Lower lobe of right lung (tissue), 2 donors: ENCODE measurements at regions not wholly inside any gene's neighbourhood (a gene's known extent, or its start where the extent isn't known, plus 50 kb on each side); places are given as distances from the start of the nearest gene placed in this dataset.

Source experiments
- ATAC-seq, 2 donors: fragments of 200-7000 bp; cut with Tn5 transposase; one replicate each; pipeline ENCODE4 v1.9.1; 2020 to 2022; ENCODE audit warnings: mild to moderate bottlenecking in 2 of 2, moderate library complexity in 2 of 2
- DNase-seq: peaks from one replicate; pipeline ENCODE4 v3.0.0-alpha.2; 2020
- H3K27ac ChIP-seq: fragments of 200-600 bp; one replicate; pipeline ENCODE4 v1.8.0; 2022
- H3K27me3 ChIP-seq: fragments of 200-600 bp; one replicate; pipeline ENCODE4 v1.8.0; 2022; ENCODE audit warnings: low read depth
- H3K36me3 ChIP-seq: fragments of 200-600 bp; one replicate; pipeline ENCODE4 v1.8.0; 2022; ENCODE audit warnings: mild to moderate bottlenecking
- H3K4me1 ChIP-seq: fragments of 200-600 bp; one replicate; pipeline ENCODE4 v1.8.0; 2022
- H3K4me3 ChIP-seq: fragments of 200-600 bp; one replicate; pipeline ENCODE4 v1.8.0; 2022; ENCODE audit warnings: mild to moderate bottlenecking
- H3K9me3 ChIP-seq: fragments of 200-600 bp; one replicate; pipeline ENCODE4 v1.8.0; 2022
- CTCF ChIP-seq: fragments of 200-600 bp; IDR thresholded peaks from one replicate; pipeline ENCODE4 v1.8.0; 2022; ENCODE audit warnings: antibody characterized with exemption, mild to moderate bottlenecking
- intact Hi-C: fragments of 100-400 bp; cut with DNase I; formaldehyde crosslinking; loops from one replicate; pipeline ENCODE4 v1.11.0; 2022
- donor health status: DM: no; HTN: yes; CAD: no; lungs with severe emphysema.

DNA sequence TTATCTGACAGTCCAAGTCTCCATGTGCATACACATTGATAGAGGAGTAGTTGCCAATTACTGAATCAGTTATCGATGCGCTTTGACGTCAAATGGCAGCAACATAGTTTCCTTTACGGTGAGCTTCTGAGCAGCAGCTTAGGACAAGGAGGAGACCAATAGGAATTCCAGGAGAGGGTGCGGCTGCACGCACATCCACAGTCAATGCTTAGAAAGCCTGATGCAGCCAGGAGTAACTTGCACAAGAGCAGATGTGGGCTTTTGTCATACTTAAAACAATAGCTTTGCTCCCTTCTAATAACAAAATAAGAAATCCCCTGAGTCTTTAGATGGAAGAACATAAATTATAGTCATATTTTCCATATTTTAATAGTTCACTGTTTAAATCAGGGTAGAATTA lies 442.1 kb downstream of the BCKDHB start:
- intact Hi-C loops, result no loop called here
- Histone ChIP-seq H3K27ac (no peak overlapping the region), H3K36me3 (no peaks in the 10 kb centered on the region), H3K4me3 (no peak overlapping the region), H3K9me3 (no peaks in the 10 kb centered on the region), H3K27me3 (no peaks in the 10 kb centered on the region), H3K4me1 (no peaks in the 10 kb centered on the region)
- DNase-seq, result no peak
- ATAC-seq, result no peak
- TF ChIP-seq CTCF, result no peak

GRCh38 chr6:80547827-80548226 lies 441.4 kb downstream of the BCKDHB start:
- TF ChIP-seq CTCF, result no peak
- no peaks in the 10 kb centered on the region for H3K4me1 ChIP-seq
- intact Hi-C loops, result no loop called here
- H3K27ac ChIP-seq, result no peak overlapping the region
- H3K9me3 ChIP-seq, result no peaks in the 10 kb centered on the region
- H3K27me3 ChIP-seq, result no peaks in the 10 kb centered on the region
- no peak for ATAC-seq
- H3K4me3 ChIP-seq, result no peak overlapping the region
- no peak for DNase-seq
- H3K36me3 ChIP-seq, result no peaks in the 10 kb centered on the region

GRCh38 chr6:80544976-80545722 lies 438.7 kb downstream of the BCKDHB start:
- no peak overlapping the region for H3K27ac ChIP-seq
- no peaks in the 10 kb centered on the region for H3K27me3 ChIP-seq
- ATAC-seq, result no peak
- no peak overlapping the region for H3K4me3 ChIP-seq
- no peaks in the 10 kb centered on the region for H3K4me1 ChIP-seq
- TF ChIP-seq CTCF, result no peak
- intact Hi-C loops, result no loop called here
- DNase-seq, result no peak
- H3K36me3 ChIP-seq, result no peaks in the 10 kb centered on the region
- H3K9me3 ChIP-seq, result no peaks in the 10 kb centered on the region

DNA sequence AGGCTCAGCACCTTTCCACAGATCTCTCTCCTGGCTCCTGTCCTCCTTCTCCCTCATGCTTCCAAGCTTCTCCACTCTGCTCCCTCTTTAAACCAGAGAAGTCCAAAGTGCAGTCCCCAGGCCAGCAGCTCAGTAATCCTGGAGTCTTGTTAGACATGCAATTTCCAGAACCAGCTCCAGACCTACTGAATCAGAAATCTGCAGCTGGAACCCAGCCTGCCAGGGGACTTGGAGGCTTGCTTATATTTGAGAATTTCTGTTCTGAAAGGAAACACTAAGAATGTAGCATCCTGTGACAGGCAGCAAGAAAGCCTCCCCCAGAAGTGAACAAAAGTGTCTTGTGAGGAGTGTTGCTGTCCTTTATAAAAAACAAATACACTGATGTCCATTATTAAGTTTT lies 438.1 kb downstream of the BCKDHB start:
- Histone ChIP-seq H3K4me1 (no peaks in the 10 kb centered on the region), H3K27ac (no peak overlapping the region), H3K36me3 (no peaks in the 10 kb centered on the region), H3K9me3 (no peaks in the 10 kb centered on the region), H3K27me3 (no peaks in the 10 kb centered on the region), H3K4me3 (no peak overlapping the region)
- intact Hi-C loops, result no loop called here
- no peak for TF ChIP-seq CTCF
- DNase-seq, result no peak
- no peak for ATAC-seq

DNA sequence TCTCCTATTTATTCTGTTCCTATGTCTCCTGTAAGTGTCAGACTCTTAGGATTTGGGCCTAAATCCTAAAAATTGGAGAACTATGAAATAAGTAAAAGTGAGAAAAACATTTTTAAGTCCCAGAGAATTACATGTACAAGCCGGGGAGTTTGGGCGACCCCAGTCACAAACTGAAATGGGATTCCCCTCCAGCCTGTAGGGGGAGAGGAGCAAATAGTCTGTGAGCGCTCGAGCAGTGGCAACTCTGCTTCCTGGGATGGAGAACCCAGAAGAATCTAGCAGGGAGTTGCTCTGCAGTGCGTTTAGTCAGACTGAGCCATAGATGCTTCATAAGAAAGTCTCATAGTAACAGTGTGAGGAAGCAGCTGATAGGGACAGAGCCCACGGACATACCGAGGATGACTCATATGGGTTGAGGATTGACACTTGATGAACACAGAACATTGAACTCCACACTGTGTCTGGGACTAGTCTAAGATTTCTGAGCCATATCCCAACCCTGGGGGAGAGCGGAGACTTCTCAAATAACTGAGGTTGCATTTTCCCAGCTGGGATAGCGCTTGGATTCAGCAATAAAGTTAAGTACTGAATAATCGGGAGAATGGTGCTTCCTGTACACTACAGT lies 437.2 kb downstream of the BCKDHB start:
- H3K27me3 ChIP-seq, result no peaks in the 10 kb centered on the region
- ATAC-seq (no peak), DNase-seq (no peak)
- no peak overlapping the region for H3K4me3 ChIP-seq
- no peak for TF ChIP-seq CTCF
- intact Hi-C loops, result no loop called here
- H3K9me3 ChIP-seq, result no peaks in the 10 kb centered on the region
- no peaks in the 10 kb centered on the region for H3K36me3 ChIP-seq
- no peaks in the 10 kb centered on the region for H3K4me1 ChIP-seq
- H3K27ac ChIP-seq, result no peak overlapping the region
